ENCODE measurements at regions not wholly inside any gene's neighbourhood (a gene's known extent, or its start where the extent isn't known, plus 50 kb on each side); places are given as distances from the start of the nearest gene placed in this dataset.

GRCh38 chr3:3603351-3603750 lies 195.9 kb upstream of the LRRN1 start:
- ChIA-PET CTCF (no interaction called here), POLR2A (ENCODE audit: unreplicated experiment) (no interaction called here)
- no peak overlapping the region for H3K27ac ChIP-seq
- H3K4me3 ChIP-seq = no peak overlapping the region
- no peaks in the 10 kb centered on the region for H4K20me1 ChIP-seq (ENCODE audit: insufficient read depth)
- intact Hi-C loops (cut with micrococcal nuclease; ENCODE audit: unreplicated experiment) = no loop called here
- H3K9me2 ChIP-seq (ENCODE audit: insufficient read depth) = no peaks in the 10 kb centered on the region
- H3F3A ChIP-seq (ENCODE audit: insufficient read depth, low read depth) = no peaks in the 10 kb centered on the region
- no peaks in the 10 kb centered on the region for H3K36me3 ChIP-seq (ENCODE audit: low read depth)
- no TSS peak for BruUV-seq (replicated peaks)
- no peaks in the 10 kb centered on the region for H3K79me2 ChIP-seq (ENCODE audit: low read depth)
- H3K4me1 ChIP-seq (replicated peaks; ENCODE audit: insufficient read depth) = no peaks in the 10 kb centered on the region
- TF ChIP-seq EZH2 (IDR thresholded peaks at IDR 0.05; ENCODE audit: low read depth) (no peak), CTCF (conservative IDR thresholded peaks at IDR 0.05) (no peak)
- DNase-seq = no peak
- H3K9me3 ChIP-seq (ENCODE audit: insufficient read depth, low read depth) = no peaks in the 10 kb centered on the region
- H3K27me3 ChIP-seq (ENCODE audit: insufficient read depth, low read depth) = no peaks in the 10 kb centered on the region
- no peak overlapping the region for H2AFZ ChIP-seq
- H3K4me2 ChIP-seq = no peak overlapping the region

- intact Hi-C loops (cut with micrococcal nuclease; ENCODE audit: unreplicated experiment) = no loop called here
Measured at GRCh38 chr3:3600665-3601340, 198.4 kb upstream of the LRRN1 start.

GRCh38 chr3:3599016-3599415 lies 200.2 kb upstream of the LRRN1 start:
- Histone ChIP-seq H2AFZ (no peak overlapping the region), H3K9me2 (ENCODE audit: insufficient read depth) (no peaks in the 10 kb centered on the region), H3K9me3 (ENCODE audit: insufficient read depth, low read depth) (no peaks in the 10 kb centered on the region), H3K79me2 (ENCODE audit: low read depth) (no peaks in the 10 kb centered on the region), H3K4me2 (no peak overlapping the region), H3F3A (ENCODE audit: insufficient read depth, low read depth) (no peaks in the 10 kb centered on the region), H3K27me3 (ENCODE audit: insufficient read depth, low read depth) (no peaks in the 10 kb centered on the region), H4K20me1 (ENCODE audit: insufficient read depth) (no peaks in the 10 kb centered on the region), H3K27ac (no peak overlapping the region), H3K4me3 (no peak overlapping the region), H3K4me1 (replicated peaks; ENCODE audit: insufficient read depth) (no peaks in the 10 kb centered on the region), H3K36me3 (ENCODE audit: low read depth) (no peaks in the 10 kb centered on the region)
- ChIA-PET POLR2A (ENCODE audit: unreplicated experiment) (no interaction called here), CTCF (no interaction called here)
- TF ChIP-seq CTCF (conservative IDR thresholded peaks at IDR 0.05) (no peak), EZH2 (IDR thresholded peaks at IDR 0.05; ENCODE audit: low read depth) (no peak)
- intact Hi-C loops (cut with micrococcal nuclease; ENCODE audit: unreplicated experiment) = no loop called here
- no TSS peak for BruUV-seq (replicated peaks)
- DNase-seq = no peak

More at GRCh38 chr3:3600665-3601340, 198.4 kb upstream of the LRRN1 start:
- TF ChIP-seq EZH2 (IDR thresholded peaks at IDR 0.05; ENCODE audit: low read depth) (no peak), CTCF (conservative IDR thresholded peaks at IDR 0.05) (no peak)
- H3K79me2 ChIP-seq (ENCODE audit: low read depth) = no peaks in the 10 kb centered on the region
- POLR2A ChIA-PET (ENCODE audit: unreplicated experiment) = no interaction called here
- no peaks in the 10 kb centered on the region for H3K9me2 ChIP-seq (ENCODE audit: insufficient read depth)
- no peak overlapping the region for H3K27ac ChIP-seq
- no peak for DNase-seq
- no peaks in the 10 kb centered on the region for H3F3A ChIP-seq (ENCODE audit: insufficient read depth, low read depth)
- BruUV-seq (replicated peaks) = no TSS peak
- CTCF ChIA-PET = no interaction called here
- no peak overlapping the region for H3K4me2 ChIP-seq
- no peaks in the 10 kb centered on the region for H3K36me3 ChIP-seq (ENCODE audit: low read depth)
- no peaks in the 10 kb centered on the region for H4K20me1 ChIP-seq (ENCODE audit: insufficient read depth)
- H3K27me3 ChIP-seq (ENCODE audit: insufficient read depth, low read depth) = no peaks in the 10 kb centered on the region
- no peaks in the 10 kb centered on the region for H3K9me3 ChIP-seq (ENCODE audit: insufficient read depth, low read depth)
- H3K4me3 ChIP-seq = no peak overlapping the region
- no peaks in the 10 kb centered on the region for H3K4me1 ChIP-seq (replicated peaks; ENCODE audit: insufficient read depth)
- no peak overlapping the region for H2AFZ ChIP-seq

Measured in PC-9 (cell line).